Brain pericyte (primary cell): ENCODE measurements at regions not wholly inside any gene's neighbourhood (a gene's known extent, or its start where the extent isn't known, plus 50 kb on each side); places are given as distances from the start of the nearest gene placed in this dataset.
"Not testable (repeated sequence)": the region's sequence is repeated elsewhere in the genome, so short reads cannot be mapped to it uniquely, and the experiment has no call there.

Experiments used
- DNase-seq: peaks from one replicate; pipeline ENCODE4 v3.0.0-alpha.2; 2012; ENCODE audit warnings: low read depth, low spot score

DNA sequence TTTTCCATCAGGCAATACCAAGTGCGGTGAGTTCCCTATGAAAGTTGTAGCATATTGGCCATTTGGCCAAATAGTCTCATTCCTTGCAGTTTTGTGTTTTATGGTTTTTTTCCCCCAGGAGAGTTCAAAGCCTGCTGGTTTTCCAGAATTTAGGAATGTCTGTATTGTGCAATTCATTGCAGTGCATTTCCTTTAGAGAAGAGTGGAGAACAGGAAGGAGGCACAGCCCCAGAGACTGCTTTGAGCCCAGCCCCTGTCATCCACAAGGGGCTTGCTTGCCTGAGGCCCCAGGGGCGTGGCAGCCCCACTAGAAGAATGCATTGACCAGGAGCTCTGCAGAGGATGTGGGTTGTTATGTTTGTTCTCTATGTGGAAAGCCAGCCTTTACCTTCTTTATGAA lies 375.5 kb downstream of the BCL2L11 start:
- not testable (repeated sequence) for DNase-seq

GRCh38 chr2:111496860-111497259 lies 376.1 kb downstream of the BCL2L11 start:
- not testable (repeated sequence) for DNase-seq

- DNase-seq: not testable (repeated sequence)
Measured at GRCh38 chr2:111497270-111497669, 376.6 kb downstream of the BCL2L11 start.

DNA sequence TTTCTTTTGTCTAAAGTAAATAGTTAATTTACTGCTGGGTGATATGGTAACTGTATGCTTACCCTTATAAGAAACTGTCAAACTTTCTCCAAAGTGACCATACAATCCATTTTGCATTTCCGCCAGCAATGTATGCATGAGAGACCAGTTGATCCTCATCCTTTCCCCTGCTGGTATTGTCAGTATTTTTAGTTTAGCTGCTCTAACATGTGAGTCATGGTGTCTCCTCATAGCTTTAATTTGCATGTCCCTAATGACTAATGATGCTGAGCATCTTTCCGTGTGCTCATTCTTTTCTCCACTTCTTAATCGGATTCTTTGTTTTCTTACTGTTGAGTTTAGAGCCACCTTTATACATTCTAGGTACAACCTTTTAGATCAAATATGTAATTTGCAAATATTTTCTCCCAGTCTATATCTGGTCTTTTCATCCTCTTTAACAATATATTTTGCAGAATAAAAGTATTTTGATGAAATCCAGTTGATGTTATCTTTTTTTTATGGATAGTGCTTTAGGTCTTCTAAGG lies 379.9 kb downstream of the BCL2L11 start:
- DNase-seq: not testable (repeated sequence)

- not testable (repeated sequence) for DNase-seq
Measured at GRCh38 chr2:111503844-111504570, 380.0 kb downstream of the ANAPC1 start.

GRCh38 chr2:111504571-111504942 lies 379.4 kb downstream of the ANAPC1 start:
- not testable (repeated sequence) for DNase-seq

DNA sequence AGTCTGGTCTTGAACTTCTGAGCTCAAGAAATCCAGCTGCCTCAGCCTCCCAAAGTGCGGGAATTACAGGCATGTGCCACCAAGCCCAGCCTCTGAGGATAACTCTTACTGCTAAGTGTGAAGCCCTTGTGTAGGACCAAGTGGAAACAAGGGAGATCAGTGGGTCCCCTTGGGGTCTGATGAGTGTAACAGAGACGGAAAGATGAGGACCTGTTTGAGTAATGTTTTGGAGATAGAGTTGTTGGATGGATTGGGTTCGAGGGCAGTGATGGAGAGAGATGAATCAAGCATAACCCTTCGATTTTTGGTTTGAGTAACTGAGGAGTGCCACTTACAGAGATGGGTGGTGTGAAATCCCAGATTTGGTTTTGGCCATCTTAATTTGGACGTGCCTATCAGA lies 378.7 kb downstream of the ANAPC1 start:
- not testable (repeated sequence) for DNase-seq

DNA sequence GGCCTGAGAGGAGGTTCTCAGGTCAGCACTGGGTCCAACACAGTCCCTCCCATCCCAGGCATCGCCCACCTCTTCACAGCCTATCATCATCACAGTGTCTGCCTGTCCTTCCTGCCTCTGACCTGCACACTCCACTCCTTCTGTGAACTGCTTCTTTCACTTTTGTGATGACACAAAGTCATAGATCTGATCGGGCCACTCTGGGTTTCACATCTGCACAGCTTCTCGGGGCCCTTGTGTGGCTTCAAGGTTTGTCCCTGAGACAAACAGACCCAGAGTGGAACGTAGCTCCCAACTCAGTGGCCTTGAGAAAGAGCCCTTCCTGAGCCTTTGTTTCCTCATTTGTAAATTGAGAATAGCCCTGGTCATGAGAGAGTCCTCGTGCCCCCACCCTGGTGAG lies 377.1 kb downstream of the ANAPC1 start:
- not testable (repeated sequence) for DNase-seq

DNA sequence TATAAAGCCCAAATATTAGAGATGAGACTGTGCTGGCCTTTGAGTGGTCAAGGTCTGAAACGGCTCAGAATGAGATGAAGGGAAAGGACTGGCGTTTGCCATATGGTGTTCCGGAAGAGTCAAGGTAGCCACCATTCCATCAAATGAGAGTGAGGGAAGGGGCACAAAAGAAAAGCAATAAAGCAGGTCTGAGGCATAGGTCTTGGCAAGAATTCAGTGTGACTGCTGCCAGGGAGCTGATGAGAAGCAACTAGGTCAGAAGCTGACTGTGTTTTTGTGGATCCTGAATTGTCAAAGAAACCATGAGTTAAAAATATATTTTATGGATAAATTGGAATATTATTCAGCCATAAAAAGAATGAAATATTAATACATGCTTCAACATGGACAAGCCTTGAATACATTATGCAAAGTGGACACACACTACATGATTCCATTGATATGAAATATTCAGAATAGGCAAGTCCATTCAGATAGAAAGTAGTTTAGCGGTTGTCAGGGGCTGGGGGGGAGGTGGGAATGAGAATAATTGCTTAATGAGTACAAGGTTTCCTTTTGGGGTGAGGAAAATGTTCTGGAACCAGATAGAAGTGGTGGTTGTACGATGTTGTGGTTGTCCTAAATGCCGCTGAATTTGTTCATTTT lies 374.6 kb downstream of the ANAPC1 start:
- DNase-seq: not testable (repeated sequence)

GRCh38 chr2:111510384-111510783 lies 373.6 kb downstream of the ANAPC1 start:
- not testable (repeated sequence) for DNase-seq

GRCh38 chr2:111511062-111511461 lies 372.9 kb downstream of the ANAPC1 start:
- DNase-seq: not testable (repeated sequence)

DNA sequence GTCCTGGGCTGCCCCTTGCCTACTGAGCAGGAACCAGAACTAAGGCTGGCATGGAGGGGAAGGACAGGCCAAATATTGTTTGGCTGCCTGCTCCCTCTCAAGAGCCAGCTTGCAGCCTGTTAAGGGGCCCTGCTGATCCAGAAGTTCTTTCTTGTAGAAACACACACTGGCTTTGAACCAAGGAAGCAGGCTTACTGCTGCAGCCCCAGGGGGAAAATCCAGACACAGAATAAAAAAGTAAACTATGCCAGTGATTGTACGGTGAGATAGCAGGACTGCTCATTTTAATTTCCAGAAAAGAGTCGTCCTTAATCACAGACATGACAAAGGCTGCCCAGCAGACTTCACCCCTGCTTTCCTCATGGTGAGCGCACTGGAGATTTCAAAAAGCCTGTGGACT lies 371.6 kb downstream of the ANAPC1 start:
- not testable (repeated sequence) for DNase-seq

- not testable (repeated sequence) for DNase-seq
Measured at GRCh38 chr2:111514138-111514537, 369.9 kb downstream of the ANAPC1 start.

DNA sequence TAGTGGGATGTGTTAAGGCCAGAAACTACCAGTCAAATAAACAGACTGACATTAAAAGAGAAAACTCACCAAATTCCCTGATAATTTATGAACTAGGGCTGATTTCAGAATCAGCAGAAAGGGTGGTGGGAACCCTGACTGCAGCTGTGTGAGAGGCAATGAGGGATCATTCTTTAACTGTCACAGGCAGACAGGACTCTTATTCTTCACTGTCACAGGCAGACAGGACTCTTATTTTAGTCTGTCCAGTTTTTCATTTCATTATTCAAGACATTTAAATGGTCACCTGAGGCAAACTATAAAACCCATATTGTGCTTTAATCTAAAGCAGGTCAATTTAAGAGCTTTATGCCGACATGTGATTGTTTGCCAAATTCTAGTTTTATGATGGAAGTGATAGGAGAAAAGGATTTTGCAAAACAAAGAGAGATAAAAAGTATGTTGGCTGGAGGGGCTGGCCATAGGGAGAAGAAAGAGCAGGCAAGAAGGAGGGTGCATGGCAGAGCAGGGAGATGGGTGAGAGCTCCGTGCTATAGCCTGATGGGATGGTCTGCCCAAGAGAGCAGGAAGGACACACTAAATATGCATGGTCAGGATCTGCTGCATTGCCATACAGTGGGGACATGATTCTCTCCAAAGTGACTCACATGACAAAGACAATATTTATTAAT lies 366.8 kb downstream of the ANAPC1 start:
- DNase-seq: not testable (repeated sequence)

DNA sequence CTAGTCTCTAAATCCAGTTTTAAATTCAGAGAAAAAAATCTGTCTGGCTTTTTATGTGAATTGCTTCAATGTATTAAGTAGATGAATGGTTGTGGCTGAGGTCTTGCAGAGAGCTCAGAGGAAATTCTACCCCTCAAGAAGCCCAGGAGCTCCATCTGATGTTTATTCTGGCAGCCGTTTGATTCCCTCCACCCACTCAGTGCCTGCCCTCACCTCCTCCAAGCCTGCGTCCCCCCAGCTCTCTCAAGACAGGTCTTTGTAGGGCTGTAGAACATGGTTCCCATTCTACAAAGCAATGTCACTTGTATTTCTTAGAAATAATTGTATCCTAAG lies 366.3 kb downstream of the ANAPC1 start:
- not testable (repeated sequence) for DNase-seq

DNA sequence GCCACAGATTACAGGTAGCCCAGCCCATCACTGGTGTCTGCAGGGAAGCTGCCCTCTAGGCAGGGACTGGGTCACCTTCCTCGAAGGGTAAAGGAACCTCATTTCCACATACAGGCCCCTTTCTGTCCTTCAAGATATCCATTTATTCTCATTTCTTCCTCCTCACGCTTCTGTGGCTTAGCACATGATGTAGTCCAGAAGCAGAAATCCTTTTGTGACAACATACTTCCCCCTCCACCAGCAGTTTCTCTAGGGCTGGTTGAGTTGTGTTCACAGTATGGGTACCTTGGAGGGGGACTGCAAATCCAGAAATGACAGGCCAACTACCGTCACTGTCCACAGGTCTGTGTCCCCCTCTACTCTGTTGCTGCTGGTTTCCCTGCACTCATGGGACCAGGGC lies 364.9 kb downstream of the ANAPC1 start:
- DNase-seq: no peak

DNA sequence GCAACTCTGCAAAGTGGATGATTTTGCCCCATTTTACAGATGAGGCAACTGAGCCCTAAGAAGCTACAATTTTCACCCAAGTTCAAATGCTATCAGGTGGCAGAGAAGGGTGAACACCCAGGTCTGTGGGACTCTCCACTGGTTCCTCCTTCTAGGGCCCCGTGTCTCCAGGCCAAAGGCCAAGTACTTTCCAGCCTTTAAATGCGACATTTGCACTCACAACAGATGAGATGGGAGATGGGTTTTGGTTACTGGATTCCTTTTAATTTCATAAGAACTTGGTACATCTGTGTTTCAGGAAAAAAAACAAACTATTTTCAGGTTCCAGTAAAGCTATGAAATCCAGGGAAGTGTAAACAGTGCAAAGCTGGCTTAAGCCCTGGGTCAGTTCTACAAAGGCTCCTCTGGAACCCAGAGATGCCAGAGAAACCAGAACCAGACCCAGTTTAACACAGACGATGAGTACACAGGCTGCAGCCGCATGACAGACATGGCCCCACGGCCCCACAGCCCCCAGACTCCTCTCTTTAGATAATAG lies 361.7 kb downstream of the ANAPC1 start:
- DNase-seq: peak; percentile 38

DNA sequence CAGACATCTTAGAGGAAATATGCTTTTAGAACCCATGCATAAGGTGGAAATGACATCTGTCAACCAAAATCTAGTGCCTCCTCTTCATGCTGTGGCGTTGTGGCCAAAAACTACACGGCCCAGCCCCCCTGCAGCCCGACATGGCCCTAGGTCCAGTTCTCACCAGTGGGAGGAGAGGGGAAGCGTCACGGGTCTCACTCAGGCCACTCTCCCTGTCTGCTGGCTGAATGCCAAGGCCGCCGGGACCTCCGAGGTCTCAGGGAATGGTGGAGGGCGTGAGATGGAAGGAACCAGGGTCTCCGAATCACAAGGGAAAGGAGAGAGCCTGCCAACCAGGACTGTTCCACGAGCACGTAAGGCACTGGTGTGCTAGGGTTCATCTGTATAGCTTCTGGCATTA lies 361.0 kb downstream of the ANAPC1 start:
- DNase-seq: peak; percentile 61

GRCh38 chr2:111525026-111525425 lies 359.0 kb downstream of the ANAPC1 start:
- not testable (repeated sequence) for DNase-seq

- DNase-seq: not testable (repeated sequence)
Measured at GRCh38 chr2:111526041-111526639, 357.9 kb downstream of the ANAPC1 start.

DNA sequence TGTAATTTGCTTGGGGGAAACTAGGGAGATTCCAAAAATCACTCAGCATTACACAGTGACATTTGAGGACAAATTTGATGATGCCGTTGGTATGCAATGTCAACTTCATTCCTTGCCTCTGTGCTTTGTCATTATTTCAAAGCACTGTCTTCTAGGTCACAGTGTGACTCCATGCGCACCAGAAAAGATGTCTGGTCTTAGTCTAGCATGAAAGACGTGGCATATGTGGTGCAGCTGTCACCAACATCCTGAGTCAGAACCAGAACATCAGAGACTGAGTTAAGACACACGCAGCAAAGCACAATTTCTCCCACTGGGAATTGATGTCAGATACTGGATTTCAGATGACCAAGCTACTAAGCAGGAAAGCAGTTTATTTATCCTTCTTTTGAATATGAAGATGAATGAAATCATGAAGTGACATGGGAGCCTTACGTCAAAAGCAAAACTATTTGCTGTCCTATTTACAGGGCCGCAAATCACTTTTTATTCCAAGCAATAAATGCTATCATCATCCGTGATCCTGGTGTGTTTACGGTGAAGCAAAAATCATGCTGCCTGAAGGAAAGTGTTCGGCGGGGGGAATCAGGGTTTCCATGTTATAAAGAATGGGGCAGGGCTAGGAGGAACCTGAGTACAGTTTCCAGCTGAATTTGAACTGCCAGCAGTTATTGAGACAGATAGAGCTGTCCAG lies 356.1 kb downstream of the ANAPC1 start:
- DNase-seq: not testable (repeated sequence)
